ENCODE measurements at regions not wholly inside any gene's neighbourhood (a gene's known extent, or its start where the extent isn't known, plus 50 kb on each side); places are given as distances from the start of the nearest gene placed in this dataset.

DNA sequence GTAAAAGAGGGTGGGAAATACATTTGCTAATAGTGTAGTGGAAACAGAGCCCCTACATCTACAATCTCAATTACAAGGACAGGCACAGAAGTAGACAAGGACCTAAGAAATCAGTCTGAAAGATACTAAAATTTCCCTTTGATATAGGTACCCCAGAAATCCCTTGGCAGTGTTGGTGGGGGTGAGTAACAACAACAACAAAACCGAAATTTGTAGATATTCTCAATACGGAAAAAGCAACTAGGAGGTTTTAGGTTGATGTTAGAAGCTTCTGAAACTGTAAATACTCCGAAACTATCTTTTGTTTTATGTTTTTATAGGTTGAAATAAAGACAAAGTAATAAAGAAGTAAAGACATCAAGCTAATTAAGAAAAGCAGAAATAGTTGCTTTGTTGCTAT, 323.1 kb upstream of the CBLB start:
- DNase-seq (ENCODE audit: low read depth, low spot score): no peak
- TF ChIP-seq, protein P1, sequence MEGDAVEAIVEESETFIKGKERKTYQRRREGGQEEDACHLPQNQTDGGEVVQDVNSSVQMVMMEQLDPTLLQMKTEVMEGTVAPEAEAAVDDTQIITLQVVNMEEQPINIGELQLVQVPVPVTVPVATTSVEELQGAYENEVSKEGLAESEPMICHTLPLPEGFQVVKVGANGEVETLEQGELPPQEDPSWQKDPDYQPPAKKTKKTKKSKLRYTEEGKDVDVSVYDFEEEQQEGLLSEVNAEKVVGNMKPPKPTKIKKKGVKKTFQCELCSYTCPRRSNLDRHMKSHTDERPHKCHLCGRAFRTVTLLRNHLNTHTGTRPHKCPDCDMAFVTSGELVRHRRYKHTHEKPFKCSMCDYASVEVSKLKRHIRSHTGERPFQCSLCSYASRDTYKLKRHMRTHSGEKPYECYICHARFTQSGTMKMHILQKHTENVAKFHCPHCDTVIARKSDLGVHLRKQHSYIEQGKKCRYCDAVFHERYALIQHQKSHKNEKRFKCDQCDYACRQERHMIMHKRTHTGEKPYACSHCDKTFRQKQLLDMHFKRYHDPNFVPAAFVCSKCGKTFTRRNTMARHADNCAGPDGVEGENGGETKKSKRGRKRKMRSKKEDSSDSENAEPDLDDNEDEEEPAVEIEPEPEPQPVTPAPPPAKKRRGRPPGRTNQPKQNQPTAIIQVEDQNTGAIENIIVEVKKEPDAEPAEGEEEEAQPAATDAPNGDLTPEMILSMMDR (IDR thresholded peaks at IDR 0.05; ENCODE audit: insufficient read depth, low read length, missing control alignments): no peak
- ChIA-PET POLR2A (no interaction called here), CTCF (no interaction called here)
- no peak overlapping the region for H3K4me3 ChIP-seq (ENCODE audit: low read depth, low read length)

DNA sequence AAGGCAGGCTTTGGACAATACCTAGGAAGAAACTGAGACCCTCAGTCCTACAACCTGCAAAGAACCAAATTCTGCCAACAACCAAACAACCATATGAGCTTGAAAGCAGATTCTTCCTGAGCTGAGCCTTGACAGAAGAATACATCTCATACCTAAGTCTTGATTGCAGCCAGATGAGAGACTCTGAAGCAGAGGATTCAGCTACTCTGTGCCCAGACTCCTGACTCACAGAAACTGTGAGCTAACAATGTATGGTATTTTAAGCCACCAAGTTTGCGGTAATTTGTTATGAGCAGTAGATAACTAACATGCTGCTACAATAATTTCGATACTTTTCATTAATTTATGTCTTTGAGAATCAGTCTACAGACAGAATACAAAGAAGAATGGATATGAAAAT, 325.1 kb upstream of the CBLB start:
- H3K4me3 ChIP-seq (ENCODE audit: low read depth, low read length): no peak overlapping the region
- DNase-seq (ENCODE audit: low read depth, low spot score): peak; percentile 54
- CTCF ChIA-PET: interaction anchor here (1.5 kb wide), 1 partner anchor 14 kb away, joined by 3 read pairs; no protein-coding TSS in a partner anchor
- TF ChIP-seq, protein P1 (IDR thresholded peaks at IDR 0.05; ENCODE audit: insufficient read depth, low read length, missing control alignments): no peak
- POLR2A ChIA-PET: no interaction called here

DNA sequence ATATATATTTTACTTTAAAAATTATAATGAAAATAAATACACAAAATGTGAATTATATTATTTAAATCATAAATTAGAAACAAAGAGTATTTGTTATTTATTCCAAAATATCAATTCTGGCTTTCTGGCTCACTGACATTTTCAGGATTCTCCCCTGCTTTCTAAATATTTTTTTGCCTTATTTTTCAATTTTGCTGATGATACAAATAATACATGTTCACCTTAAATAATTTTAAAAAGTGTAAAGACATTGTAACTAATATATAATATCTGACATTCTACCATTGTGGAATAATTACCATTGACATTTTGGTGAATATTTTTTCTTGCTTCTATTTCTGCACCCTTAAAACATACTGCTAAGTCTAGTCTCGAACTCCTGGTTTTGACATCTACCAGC, 325.9 kb upstream of the CBLB start:
- POLR2A ChIA-PET: no interaction called here

DNA sequence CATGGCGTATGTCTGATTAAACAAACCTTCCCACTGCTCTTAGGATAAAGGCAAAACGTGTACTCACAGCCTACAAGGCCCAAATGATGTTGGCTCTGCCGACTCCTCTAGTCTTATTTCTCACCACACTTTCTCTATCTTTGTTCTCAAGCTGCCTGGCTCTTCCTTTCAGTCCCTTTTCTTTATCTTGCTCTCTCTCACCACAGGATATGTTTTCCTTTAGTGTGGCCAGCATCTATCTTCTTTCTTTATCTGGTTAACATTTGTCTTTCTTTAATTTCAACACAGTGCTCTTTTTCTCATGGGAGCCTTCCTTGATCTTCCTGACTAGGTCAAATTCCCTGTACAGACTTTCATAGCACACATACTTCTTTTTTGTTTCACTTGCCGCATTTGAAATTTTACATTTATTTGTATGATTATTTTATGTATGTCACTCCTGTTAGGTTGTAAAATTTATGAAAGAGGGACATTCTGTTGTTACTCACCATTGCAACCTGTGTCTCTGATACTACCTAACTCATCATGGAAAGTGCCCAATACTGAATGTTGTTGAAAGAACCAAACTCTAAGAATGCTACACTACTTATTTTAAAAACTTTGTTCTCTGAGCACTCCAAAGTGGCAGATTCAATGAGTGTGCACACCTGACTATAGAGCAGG, 328.9 kb upstream of the CBLB start:
- no peak for DNase-seq (ENCODE audit: low read depth, low spot score)
- CTCF ChIA-PET: interaction anchor here (1.4 kb wide), 1 partner anchor 8 kb away, joined by 3 read pairs; no protein-coding TSS in a partner anchor
- H3K4me3 ChIP-seq (ENCODE audit: low read depth, low read length): no peak overlapping the region
- TF ChIP-seq, protein P1 (IDR thresholded peaks at IDR 0.05; ENCODE audit: insufficient read depth, low read length, missing control alignments): no peak
- POLR2A ChIA-PET: no interaction called here

More for the DNA sequence above, 325.9 kb upstream of the CBLB start:
- CTCF ChIA-PET: no interaction called here
- DNase-seq (ENCODE audit: low read depth, low spot score): no peak
- TF ChIP-seq, protein P1 (IDR thresholded peaks at IDR 0.05; ENCODE audit: insufficient read depth, low read length, missing control alignments): no peak
- H3K4me3 ChIP-seq (ENCODE audit: low read depth, low read length): no peak overlapping the region

DNA sequence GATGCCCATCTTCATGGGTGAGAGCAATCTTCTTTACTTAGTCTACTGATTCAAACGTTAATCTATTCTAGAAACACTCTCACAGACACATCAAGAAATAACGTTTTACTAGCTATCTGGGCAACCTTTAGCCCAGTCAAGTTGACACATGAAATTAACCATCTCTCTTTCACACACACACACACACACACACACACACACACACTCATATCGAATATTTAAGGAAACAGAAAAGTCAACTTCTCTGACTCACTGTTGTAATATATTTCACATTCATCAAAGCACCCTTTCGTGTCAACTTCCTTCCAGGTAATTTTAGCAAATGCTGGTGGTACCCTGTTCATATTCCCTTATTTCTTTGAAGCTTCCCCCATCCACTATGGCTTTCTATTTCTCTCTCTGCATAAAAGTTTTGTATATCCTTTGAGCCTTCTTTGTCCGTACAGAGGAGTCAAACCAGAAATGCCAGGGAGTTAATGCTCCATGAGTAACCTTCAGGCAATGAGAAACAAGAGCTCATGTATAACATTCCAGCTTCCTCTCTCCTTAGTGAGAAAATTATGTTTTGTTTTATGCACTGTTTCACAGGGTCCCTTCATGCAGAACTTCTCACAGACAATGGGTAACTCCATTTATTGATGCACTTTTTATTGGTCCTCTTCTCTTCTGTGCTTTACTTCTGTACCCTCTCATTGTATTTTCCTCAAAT, 335.5 kb upstream of the CBLB start:
- CTCF ChIA-PET: interaction anchor here (0.6 kb wide), 1 partner anchor 357 kb away, joined by 3 read pairs; no protein-coding TSS in a partner anchor
- no peak overlapping the region for H3K4me3 ChIP-seq (ENCODE audit: low read depth, low read length)
- TF ChIP-seq, protein P1 (IDR thresholded peaks at IDR 0.05; ENCODE audit: insufficient read depth, low read length, missing control alignments): no peak
- DNase-seq (ENCODE audit: low read depth, low spot score): no peak
- POLR2A ChIA-PET: no interaction called here

DNA sequence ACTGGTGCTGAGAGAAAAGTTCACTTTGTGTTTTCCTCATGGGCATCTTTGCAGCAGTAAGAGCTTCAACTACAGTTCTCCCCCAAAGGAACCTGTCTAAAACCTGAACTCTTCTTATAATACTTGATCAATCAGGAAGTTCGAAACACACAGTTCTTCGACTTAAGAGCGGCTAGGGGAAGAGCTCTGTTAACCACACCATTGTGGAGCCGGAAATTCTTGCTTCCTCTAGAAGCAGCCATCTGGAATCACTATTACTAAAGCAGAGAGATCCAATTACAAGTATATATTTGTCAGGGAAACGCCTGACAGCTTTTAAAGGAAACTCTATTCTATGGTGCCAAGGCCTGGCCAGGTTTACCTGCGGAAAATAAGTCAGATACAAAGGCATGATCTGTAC, 337.3 kb upstream of the CBLB start:
- ChIA-PET POLR2A (no interaction called here), CTCF (interaction anchor here (0.7 to 1.6 kb wide), 2 partner anchors 403 to 918 kb away, joined by 3 to 5 read pairs; no protein-coding TSS in a partner anchor)
- no peak overlapping the region for H3K4me3 ChIP-seq (ENCODE audit: low read depth, low read length)
- no peak for DNase-seq (ENCODE audit: low read depth, low spot score)
- TF ChIP-seq, protein P1 (IDR thresholded peaks at IDR 0.05; ENCODE audit: insufficient read depth, low read length, missing control alignments): no peak

Data from AG04449 (cell line).